Prostate gland (tissue), 2 donors: ENCODE measurements at regions not wholly inside any gene's neighbourhood (a gene's known extent, or its start where the extent isn't known, plus 50 kb on each side); places are given as distances from the start of the nearest gene placed in this dataset.

Experiments used
- DNase-seq: peaks from one replicate; pipeline ENCODE4 v3.0.0-alpha.2; 2019; ENCODE audit warnings: low spot score
- H3K27ac ChIP-seq, 2 donors: fragments of 200-600 bp; sonication (generic); 2 replicates each; pipeline ENCODE4 v1.5.1; 2017 to 2019
- H3K27me3 ChIP-seq: fragments of 200-600 bp; sonication (generic); replicated peaks from 2 replicates; pipeline ENCODE4 v1.5.1; 2019; ENCODE audit not compliant: insufficient read depth
- H3K36me3 ChIP-seq, 2 donors: fragments of 200-600 bp; sonication (generic); 1 replicate in 1 of 2; 2 replicates in 1 of 2; pipeline versions ENCODE4 v1.5.1 to v1.8.1; 2017 to 2019
- H3K4me1 ChIP-seq: fragments of 200-600 bp; sonication (generic); replicated peaks from 2 replicates; pipeline ENCODE4 v1.5.1; 2019
- H3K4me3 ChIP-seq, 2 donors: fragments of 200-600 bp; sonication (generic); 2 replicates each; pipeline ENCODE4 v1.5.1; 2017 to 2019
- H3K9me3 ChIP-seq: fragments of 200-600 bp; sonication (generic); 2 replicates; pipeline ENCODE4 v1.5.1; 2017
- POLR2A ChIP-seq: fragments of 450-650 bp; IDR thresholded peaks from one replicate; pipeline ENCODE4 v1.6.1; 2016; ENCODE audit warnings: antibody characterized with exemption, mild to moderate bottlenecking
- POLR2AphosphoS5 ChIP-seq: sonication (generic); formaldehyde crosslinking; IDR thresholded peaks from one replicate; pipeline ENCODE4 v1.6.1; 2017; ENCODE audit warnings: antibody characterized with exemption
- WGBS: methylation state at CpG from one replicate; pipeline ENCODE4 v1.1.5; 2018; 5-methylcytosine and 5-hydroxymethylcytosine counted together
- intact Hi-C: fragments of 100-400 bp; cut with DNase I; formaldehyde crosslinking; loops from one replicate; pipeline ENCODE4 v1.14.2; 2022
- TF ChIP-seq, protein P1 (sequence below), 4 experiments: fragments of 200-600 bp in 2 of 4; fragments of 450-650 bp in 2 of 4; sonication (generic) in 2 of 4; IDR thresholded peaks; 1 replicate in 3 of 4; 2 replicates in 1 of 4; pipeline ENCODE4 v1.5.1; 2016 to 2019; ENCODE audit warnings: antibody characterized with exemption in 4 of 4, mild to moderate bottlenecking in 2 of 4, moderate library complexity in 2 of 4

GRCh38 chr6:105545228-105545920, 142.5 kb upstream of the PREP start:
- intact Hi-C loops, result no loop called here
- no peak overlapping the region for H3K27ac ChIP-seq
- H3K4me3 ChIP-seq, result no peak overlapping the region
- 82% methylated on average over 4 of the region's 4 CpGs for WGBS
- no peak for DNase-seq
- H3K36me3 ChIP-seq, result no peaks in the 10 kb centered on the region
- H3K4me1 ChIP-seq, result no peaks in the 10 kb centered on the region
- H3K27me3 ChIP-seq, result no peaks in the 10 kb centered on the region
- TF ChIP-seq, protein P1, sequence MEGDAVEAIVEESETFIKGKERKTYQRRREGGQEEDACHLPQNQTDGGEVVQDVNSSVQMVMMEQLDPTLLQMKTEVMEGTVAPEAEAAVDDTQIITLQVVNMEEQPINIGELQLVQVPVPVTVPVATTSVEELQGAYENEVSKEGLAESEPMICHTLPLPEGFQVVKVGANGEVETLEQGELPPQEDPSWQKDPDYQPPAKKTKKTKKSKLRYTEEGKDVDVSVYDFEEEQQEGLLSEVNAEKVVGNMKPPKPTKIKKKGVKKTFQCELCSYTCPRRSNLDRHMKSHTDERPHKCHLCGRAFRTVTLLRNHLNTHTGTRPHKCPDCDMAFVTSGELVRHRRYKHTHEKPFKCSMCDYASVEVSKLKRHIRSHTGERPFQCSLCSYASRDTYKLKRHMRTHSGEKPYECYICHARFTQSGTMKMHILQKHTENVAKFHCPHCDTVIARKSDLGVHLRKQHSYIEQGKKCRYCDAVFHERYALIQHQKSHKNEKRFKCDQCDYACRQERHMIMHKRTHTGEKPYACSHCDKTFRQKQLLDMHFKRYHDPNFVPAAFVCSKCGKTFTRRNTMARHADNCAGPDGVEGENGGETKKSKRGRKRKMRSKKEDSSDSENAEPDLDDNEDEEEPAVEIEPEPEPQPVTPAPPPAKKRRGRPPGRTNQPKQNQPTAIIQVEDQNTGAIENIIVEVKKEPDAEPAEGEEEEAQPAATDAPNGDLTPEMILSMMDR (IDR thresholded peaks at IDR 0.05), result no peak
- no peak for TF ChIP-seq POLR2A
- TF ChIP-seq POLR2AphosphoS5, result no peak
- H3K9me3 ChIP-seq, result no peaks in the 10 kb centered on the region

GRCh38 chr6:105539911-105540310, 137.0 kb upstream of the PREP start:
- no peak for DNase-seq
- Histone ChIP-seq H3K4me3 (no peak overlapping the region), H3K27ac (no peak overlapping the region), H3K4me1 (no peaks in the 10 kb centered on the region), H3K9me3 (no peaks in the 10 kb centered on the region), H3K36me3 (no peaks in the 10 kb centered on the region), H3K27me3 (no peaks in the 10 kb centered on the region)
- TF ChIP-seq POLR2AphosphoS5, result no peak
- TF ChIP-seq POLR2A, result no peak
- TF ChIP-seq, protein P1 (IDR thresholded peaks at IDR 0.05), result no peak
- 98% methylated on average over 5 of the region's 5 CpGs for WGBS
- intact Hi-C loops, result no loop called here

GRCh38 chr6:105537981-105538578, 135.2 kb upstream of the PREP start:
- DNase-seq, result no peak
- Histone ChIP-seq H3K27ac (no peak overlapping the region), H3K4me3 (no peak overlapping the region), H3K4me1 (no peaks in the 10 kb centered on the region), H3K27me3 (no peaks in the 10 kb centered on the region), H3K9me3 (no peaks in the 10 kb centered on the region), H3K36me3 (no peaks in the 10 kb centered on the region)
- intact Hi-C loops, result no loop called here
- TF ChIP-seq POLR2A, result no peak
- TF ChIP-seq, protein P1 (IDR thresholded peaks at IDR 0.05), result no peak
- no peak for TF ChIP-seq POLR2AphosphoS5
- 88% methylated on average over 2 of the region's 2 CpGs for WGBS

GRCh38 chr6:105536961-105537360, 134.1 kb upstream of the PREP start:
- Histone ChIP-seq H3K9me3 (no peaks in the 10 kb centered on the region), H3K27ac (no peak overlapping the region), H3K4me1 (no peaks in the 10 kb centered on the region), H3K27me3 (no peaks in the 10 kb centered on the region), H3K4me3 (no peak overlapping the region), H3K36me3 (no peaks in the 10 kb centered on the region)
- TF ChIP-seq, protein P1 (IDR thresholded peaks at IDR 0.05), result no peak
- TF ChIP-seq POLR2AphosphoS5 (no peak), POLR2A (no peak)
- 31% methylated on average over 3 of the region's 3 CpGs for WGBS
- no peak for DNase-seq
- intact Hi-C loops, result no loop called here

DNA sequence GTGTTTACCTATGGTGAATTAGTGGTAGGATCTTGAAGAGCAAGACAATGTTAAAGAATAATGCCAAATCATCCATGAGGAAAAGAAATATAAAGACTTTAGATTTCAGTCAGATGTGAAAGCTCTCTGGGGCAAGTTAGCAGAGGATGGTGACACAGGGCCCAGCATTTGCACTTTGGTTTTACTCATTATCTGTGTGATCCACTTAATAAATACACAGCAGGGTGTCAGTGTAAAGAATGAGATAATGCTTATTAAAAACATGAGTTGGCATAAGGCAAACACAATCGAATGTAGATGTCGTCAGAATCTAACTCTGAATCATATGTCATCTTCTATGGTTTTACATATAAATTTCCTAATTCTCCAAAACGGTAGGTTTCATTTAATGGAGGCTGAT, 130.4 kb upstream of the PREP start:
- Histone ChIP-seq H3K27ac (no peak overlapping the region), H3K36me3 (no peaks in the 10 kb centered on the region), H3K4me3 (no peak overlapping the region), H3K4me1 (no peaks in the 10 kb centered on the region), H3K9me3 (no peaks in the 10 kb centered on the region), H3K27me3 (no peaks in the 10 kb centered on the region)
- intact Hi-C loops, result no loop called here
- TF ChIP-seq, protein P1 (IDR thresholded peaks at IDR 0.05), result no peak
- TF ChIP-seq POLR2AphosphoS5 (no peak), POLR2A (no peak)
- 73% methylated on average over 3 of the region's 3 CpGs for WGBS
- no peak for DNase-seq
